Liver (tissue), 8 donors: ENCODE measurements at regions not wholly inside any gene's neighbourhood (a gene's known extent, or its start where the extent isn't known, plus 50 kb on each side); places are given as distances from the start of the nearest gene placed in this dataset.

ENCODE experiments used
- DNase-seq: peaks from one replicate; pipeline ENCODE4 v3.0.0-alpha.2; 2017; ENCODE audit warnings: low spot score
- H3K27ac ChIP-seq, 2 donors: one replicate each; pipeline ENCODE4 v1.7.0; 2013; ENCODE audit warnings: inconsistent platforms in 2 of 2, low read length in 2 of 2, control low read depth in 1 of 2, low read depth in 1 of 2, mild to moderate bottlenecking in 1 of 2
- H3K27me3 ChIP-seq, 4 donors: one replicate each; pipeline versions ENCODE4 v1.6.1 to v1.7.0; 2013; ENCODE audit warnings: low read length in 3 of 4, inconsistent platforms in 1 of 4, mild to moderate bottlenecking in 1 of 4, moderate library complexity in 1 of 4; ENCODE audit not compliant: control insufficient read depth in 4 of 4, insufficient read depth in 4 of 4
- H3K36me3 ChIP-seq, 4 donors: one replicate each; pipeline versions ENCODE4 v1.6.1 to v1.7.0; 2013; ENCODE audit warnings: low read length in 3 of 4, mild to moderate bottlenecking in 3 of 4, low read depth in 1 of 4, moderate library complexity in 1 of 4; ENCODE audit not compliant: control insufficient read depth in 4 of 4, insufficient read depth in 3 of 4
- H3K4me1 ChIP-seq, 4 donors: one replicate each; pipeline versions ENCODE4 v1.6.1 to v1.7.0; 2013; ENCODE audit warnings: low read length in 3 of 4, mild to moderate bottlenecking in 3 of 4, moderate library complexity in 1 of 4; ENCODE audit not compliant: control insufficient read depth in 4 of 4, insufficient read depth in 4 of 4
- H3K4me3 ChIP-seq, 3 donors: one replicate each; pipeline versions ENCODE4 v1.6.1 to v1.7.0; 2013; ENCODE audit warnings: low read length in 3 of 3, control low read depth in 1 of 3, low read depth in 1 of 3, mild to moderate bottlenecking in 1 of 3
- H3K9ac ChIP-seq, 2 donors: one replicate each; pipeline ENCODE4 v1.7.0; 2013; ENCODE audit warnings: low read length in 2 of 2, mild to moderate bottlenecking in 2 of 2, moderate library complexity in 2 of 2, control low read depth in 1 of 2, low read depth in 1 of 2
- H3K9me3 ChIP-seq, 4 donors: one replicate each; pipeline versions ENCODE4 v1.6.1 to v1.7.0; 2013; ENCODE audit warnings: low read length in 3 of 4; ENCODE audit not compliant: control insufficient read depth in 4 of 4
- EGR1 ChIP-seq, 2 donors: IDR thresholded peaks; 2 replicates each; pipeline ENCODE4 v1.6.1; 2016 to 2018; ENCODE audit warnings: antibody characterized with exemption in 2 of 2, low read depth in 2 of 2
- HNF4A ChIP-seq, 2 donors: conservative IDR thresholded peaks; 2 replicates each; pipeline ENCODE4 v1.6.1; 2016; ENCODE audit warnings: antibody characterized with exemption in 2 of 2, mild to moderate bottlenecking in 2 of 2
- HNF4G ChIP-seq: IDR thresholded peaks from 2 replicates; pipeline ENCODE4 v1.6.1; 2016; ENCODE audit warnings: antibody characterized with exemption
- JUND ChIP-seq, 2 donors: IDR thresholded peaks; 2 replicates each; pipeline ENCODE4 v1.6.1; 2016; ENCODE audit warnings: antibody characterized with exemption in 2 of 2
- NR2F2 ChIP-seq: IDR thresholded peaks from 2 replicates; pipeline ENCODE4 v1.6.1; 2016; ENCODE audit warnings: antibody characterized with exemption
- RAD21 ChIP-seq, 2 donors: IDR thresholded peaks; 2 replicates each; pipeline ENCODE4 v1.6.1; 2016; ENCODE audit warnings: antibody characterized with exemption in 2 of 2, mild to moderate bottlenecking in 2 of 2
- RXRA ChIP-seq, 2 donors: IDR thresholded peaks; 2 replicates each; pipeline ENCODE4 v1.6.1; 2017 to 2018; ENCODE audit warnings: antibody characterized with exemption in 2 of 2, mild to moderate bottlenecking in 1 of 2
- SP1 ChIP-seq: IDR thresholded peaks from 2 replicates; pipeline ENCODE4 v1.6.1; 2018; ENCODE audit warnings: antibody characterized with exemption, mild to moderate bottlenecking
- TAF1 ChIP-seq: conservative IDR thresholded peaks from 2 replicates; pipeline ENCODE4 v1.6.1; 2016; ENCODE audit warnings: antibody characterized with exemption, mild to moderate bottlenecking
- YY1 ChIP-seq: IDR thresholded peaks from 2 replicates; pipeline ENCODE4 v1.6.1; 2016; ENCODE audit warnings: antibody characterized with exemption, mild to moderate bottlenecking
- WGBS: extraction: QIAGEN DNeasy Blood & Tissue Kit; methylation state at CpG from one replicate; pipeline ENCODE4 v1.1.7; 2013; 5-methylcytosine and 5-hydroxymethylcytosine counted together
- TF ChIP-seq, protein P1 (sequence below): IDR thresholded peaks from 2 replicates; pipeline ENCODE4 v1.6.1; 2016; ENCODE audit warnings: antibody characterized with exemption
- TF ChIP-seq, protein P2 (sequence below): IDR thresholded peaks from 2 replicates; pipeline ENCODE4 v1.6.1; 2016; ENCODE audit warnings: antibody characterized with exemption
- TF ChIP-seq, protein P3 (sequence below): IDR thresholded peaks from 2 replicates; pipeline ENCODE4 v1.6.1; 2016; ENCODE audit warnings: antibody characterized with exemption, mild to moderate bottlenecking
- TF ChIP-seq, protein P4 (sequence below): fragments of 150-350 bp; IDR thresholded peaks from 2 replicates; pipeline ENCODE4 v1.5.1; 2017; ENCODE audit warnings: improper control_type of control experiment, low read depth, low read length; ENCODE audit not compliant: missing input control
- TF ChIP-seq, protein P5 (sequence below): IDR thresholded peaks from 2 replicates; pipeline ENCODE4 v1.6.1; 2016; ENCODE audit warnings: antibody characterized with exemption
- donor health status: healthy.
- donor health status: healthy.
- donor health status: healthy.
- donor health status: healthy.
- donor health status: healthy.

DNA sequence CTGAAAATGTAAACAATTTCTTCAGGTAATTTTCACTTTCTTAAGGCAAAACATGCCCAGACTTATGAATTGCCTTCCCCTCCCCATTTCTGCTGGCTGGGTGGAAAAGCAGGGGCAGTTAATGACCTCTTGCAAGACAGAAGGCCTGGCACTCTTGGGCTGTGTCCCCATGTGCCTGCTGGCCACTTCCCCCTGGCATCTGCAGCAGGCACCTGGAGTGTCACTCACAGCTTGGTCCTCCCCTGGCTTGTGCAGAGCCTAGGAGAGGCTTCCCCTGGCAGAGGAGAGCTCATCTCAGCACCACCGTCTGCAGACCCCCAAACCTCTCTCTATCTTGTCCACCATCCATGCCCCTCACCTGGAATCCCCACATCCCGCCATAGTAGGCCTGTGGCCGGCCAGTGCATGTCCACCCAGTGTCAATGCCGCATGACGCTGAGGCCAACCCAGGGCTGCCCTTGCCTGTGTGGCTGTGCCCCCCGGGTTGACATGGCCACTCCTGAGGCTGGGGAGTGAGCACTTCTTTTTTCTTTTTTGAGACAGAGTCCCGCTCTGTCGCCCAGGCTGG lies 83.5 kb upstream of the SLC22A23 start:
- TF ChIP-seq JUND (IDR thresholded peaks at IDR 0.05) (no peak), HNF4A (conservative IDR thresholded peaks at IDR 0.05) (no peak), EGR1 (IDR thresholded peaks at IDR 0.05; ENCODE audit: low read depth in 2 of 2) (no peak), RXRA (IDR thresholded peaks at IDR 0.05) (no peak), RAD21 (IDR thresholded peaks at IDR 0.05) (no peak)
- no peaks in the 10 kb centered on the region for H3K27me3 ChIP-seq
- no peaks in the 10 kb centered on the region for H3K9me3 ChIP-seq
- no peak overlapping the region for H3K4me3 ChIP-seq
- no peak overlapping the region for H3K9ac ChIP-seq
- H3K36me3 ChIP-seq: no peaks in the 10 kb centered on the region
- 94% methylated on average over 8 of the region's 8 CpGs for WGBS
- H3K27ac ChIP-seq: no peak overlapping the region
- no peaks in the 10 kb centered on the region for H3K4me1 ChIP-seq
- peak; percentile 20 for DNase-seq

DNA sequence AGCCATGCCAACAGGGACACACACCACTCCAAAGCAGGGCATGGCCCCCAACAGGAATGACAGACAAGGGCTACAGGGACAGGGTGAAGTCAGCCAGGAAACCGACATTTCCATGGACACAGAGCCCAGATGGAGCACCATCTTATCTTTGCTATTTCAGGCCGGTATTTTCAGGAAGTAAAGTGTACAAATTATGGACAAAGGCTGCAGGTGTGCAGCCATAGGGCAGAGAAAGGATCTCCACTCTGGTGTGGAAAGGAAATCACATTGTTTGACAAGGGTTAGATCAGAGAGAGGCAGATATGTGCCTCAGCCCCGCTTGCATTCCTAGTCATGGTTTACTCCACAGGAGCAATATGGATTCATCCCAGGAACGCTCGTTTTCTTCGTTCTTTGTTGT lies 81.7 kb upstream of the SLC22A23 start:
- Histone ChIP-seq H3K9ac (no peak overlapping the region), H3K9me3 (no peaks in the 10 kb centered on the region), H3K27me3 (no peaks in the 10 kb centered on the region), H3K4me3 (no peak overlapping the region), H3K36me3 (no peaks in the 10 kb centered on the region), H3K4me1 (no peaks in the 10 kb centered on the region), H3K27ac (no peak overlapping the region)
- peak; percentile 1 for DNase-seq
- 76% methylated on average over 6 of the region's 6 CpGs for WGBS
- TF ChIP-seq, protein P1, sequence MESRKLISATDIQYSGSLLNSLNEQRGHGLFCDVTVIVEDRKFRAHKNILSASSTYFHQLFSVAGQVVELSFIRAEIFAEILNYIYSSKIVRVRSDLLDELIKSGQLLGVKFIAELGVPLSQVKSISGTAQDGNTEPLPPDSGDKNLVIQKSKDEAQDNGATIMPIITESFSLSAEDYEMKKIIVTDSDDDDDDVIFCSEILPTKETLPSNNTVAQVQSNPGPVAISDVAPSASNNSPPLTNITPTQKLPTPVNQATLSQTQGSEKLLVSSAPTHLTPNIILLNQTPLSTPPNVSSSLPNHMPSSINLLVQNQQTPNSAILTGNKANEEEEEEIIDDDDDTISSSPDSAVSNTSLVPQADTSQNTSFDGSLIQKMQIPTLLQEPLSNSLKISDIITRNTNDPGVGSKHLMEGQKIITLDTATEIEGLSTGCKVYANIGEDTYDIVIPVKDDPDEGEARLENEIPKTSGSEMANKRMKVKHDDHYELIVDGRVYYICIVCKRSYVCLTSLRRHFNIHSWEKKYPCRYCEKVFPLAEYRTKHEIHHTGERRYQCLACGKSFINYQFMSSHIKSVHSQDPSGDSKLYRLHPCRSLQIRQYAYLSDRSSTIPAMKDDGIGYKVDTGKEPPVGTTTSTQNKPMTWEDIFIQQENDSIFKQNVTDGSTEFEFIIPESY: no peak
- TF ChIP-seq TAF1: no peak
- TF ChIP-seq HNF4A (conservative IDR thresholded peaks at IDR 0.05): no peak
- TF ChIP-seq RXRA (IDR thresholded peaks at IDR 0.05): no peak
- TF ChIP-seq, protein P2, sequence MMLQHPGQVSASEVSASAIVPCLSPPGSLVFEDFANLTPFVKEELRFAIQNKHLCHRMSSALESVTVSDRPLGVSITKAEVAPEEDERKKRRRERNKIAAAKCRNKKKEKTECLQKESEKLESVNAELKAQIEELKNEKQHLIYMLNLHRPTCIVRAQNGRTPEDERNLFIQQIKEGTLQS: no peak
- no peak for TF ChIP-seq HNF4G
- TF ChIP-seq JUND (IDR thresholded peaks at IDR 0.05): no peak
- no peak for TF ChIP-seq RAD21 (IDR thresholded peaks at IDR 0.05)
- TF ChIP-seq SP1: no peak
- TF ChIP-seq, protein P3, sequence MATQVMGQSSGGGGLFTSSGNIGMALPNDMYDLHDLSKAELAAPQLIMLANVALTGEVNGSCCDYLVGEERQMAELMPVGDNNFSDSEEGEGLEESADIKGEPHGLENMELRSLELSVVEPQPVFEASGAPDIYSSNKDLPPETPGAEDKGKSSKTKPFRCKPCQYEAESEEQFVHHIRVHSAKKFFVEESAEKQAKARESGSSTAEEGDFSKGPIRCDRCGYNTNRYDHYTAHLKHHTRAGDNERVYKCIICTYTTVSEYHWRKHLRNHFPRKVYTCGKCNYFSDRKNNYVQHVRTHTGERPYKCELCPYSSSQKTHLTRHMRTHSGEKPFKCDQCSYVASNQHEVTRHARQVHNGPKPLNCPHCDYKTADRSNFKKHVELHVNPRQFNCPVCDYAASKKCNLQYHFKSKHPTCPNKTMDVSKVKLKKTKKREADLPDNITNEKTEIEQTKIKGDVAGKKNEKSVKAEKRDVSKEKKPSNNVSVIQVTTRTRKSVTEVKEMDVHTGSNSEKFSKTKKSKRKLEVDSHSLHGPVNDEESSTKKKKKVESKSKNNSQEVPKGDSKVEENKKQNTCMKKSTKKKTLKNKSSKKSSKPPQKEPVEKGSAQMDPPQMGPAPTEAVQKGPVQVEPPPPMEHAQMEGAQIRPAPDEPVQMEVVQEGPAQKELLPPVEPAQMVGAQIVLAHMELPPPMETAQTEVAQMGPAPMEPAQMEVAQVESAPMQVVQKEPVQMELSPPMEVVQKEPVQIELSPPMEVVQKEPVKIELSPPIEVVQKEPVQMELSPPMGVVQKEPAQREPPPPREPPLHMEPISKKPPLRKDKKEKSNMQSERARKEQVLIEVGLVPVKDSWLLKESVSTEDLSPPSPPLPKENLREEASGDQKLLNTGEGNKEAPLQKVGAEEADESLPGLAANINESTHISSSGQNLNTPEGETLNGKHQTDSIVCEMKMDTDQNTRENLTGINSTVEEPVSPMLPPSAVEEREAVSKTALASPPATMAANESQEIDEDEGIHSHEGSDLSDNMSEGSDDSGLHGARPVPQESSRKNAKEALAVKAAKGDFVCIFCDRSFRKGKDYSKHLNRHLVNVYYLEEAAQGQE: no peak
- no peak for TF ChIP-seq NR2F2

DNA sequence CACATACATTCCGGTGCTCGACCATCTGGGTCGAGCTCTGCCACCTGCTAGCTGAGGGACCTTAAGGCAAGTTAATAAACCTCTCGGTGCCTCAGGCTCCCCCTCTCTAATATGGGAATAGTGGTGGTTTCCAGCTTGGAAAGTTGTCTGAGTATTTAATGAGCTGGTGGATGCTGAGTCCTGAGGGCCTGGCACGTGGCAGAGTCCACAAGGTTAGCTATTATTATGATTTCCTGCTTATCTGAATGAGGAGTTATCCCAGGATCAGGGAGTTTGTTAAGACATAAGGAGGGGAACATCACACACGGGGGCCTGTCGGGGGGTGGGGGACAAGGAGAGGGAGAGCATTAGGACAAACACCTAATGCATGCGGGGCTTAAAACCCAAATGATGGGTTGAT lies 80.1 kb upstream of the SLC22A23 start:
- Histone ChIP-seq H3K4me3 (no peak overlapping the region), H3K36me3 (no peaks in the 10 kb centered on the region), H3K9me3 (no peaks in the 10 kb centered on the region), H3K4me1 (no peaks in the 10 kb centered on the region), H3K27me3 (no peaks in the 10 kb centered on the region), H3K27ac (no peak overlapping the region), H3K9ac (no peak overlapping the region)
- WGBS: 85% methylated on average over 8 of the region's 8 CpGs
- DNase-seq: peak; percentile 4
- TF ChIP-seq EGR1 (IDR thresholded peaks at IDR 0.05; ENCODE audit: low read depth in 2 of 2) (no peak), SP1 (no peak), YY1 (no peak), TAF1 (no peak), JUND (IDR thresholded peaks at IDR 0.05) (no peak), NR2F2 (no peak), RXRA (IDR thresholded peaks at IDR 0.05) (no peak)
- TF ChIP-seq, protein P2: no peak
- TF ChIP-seq, protein P4, sequence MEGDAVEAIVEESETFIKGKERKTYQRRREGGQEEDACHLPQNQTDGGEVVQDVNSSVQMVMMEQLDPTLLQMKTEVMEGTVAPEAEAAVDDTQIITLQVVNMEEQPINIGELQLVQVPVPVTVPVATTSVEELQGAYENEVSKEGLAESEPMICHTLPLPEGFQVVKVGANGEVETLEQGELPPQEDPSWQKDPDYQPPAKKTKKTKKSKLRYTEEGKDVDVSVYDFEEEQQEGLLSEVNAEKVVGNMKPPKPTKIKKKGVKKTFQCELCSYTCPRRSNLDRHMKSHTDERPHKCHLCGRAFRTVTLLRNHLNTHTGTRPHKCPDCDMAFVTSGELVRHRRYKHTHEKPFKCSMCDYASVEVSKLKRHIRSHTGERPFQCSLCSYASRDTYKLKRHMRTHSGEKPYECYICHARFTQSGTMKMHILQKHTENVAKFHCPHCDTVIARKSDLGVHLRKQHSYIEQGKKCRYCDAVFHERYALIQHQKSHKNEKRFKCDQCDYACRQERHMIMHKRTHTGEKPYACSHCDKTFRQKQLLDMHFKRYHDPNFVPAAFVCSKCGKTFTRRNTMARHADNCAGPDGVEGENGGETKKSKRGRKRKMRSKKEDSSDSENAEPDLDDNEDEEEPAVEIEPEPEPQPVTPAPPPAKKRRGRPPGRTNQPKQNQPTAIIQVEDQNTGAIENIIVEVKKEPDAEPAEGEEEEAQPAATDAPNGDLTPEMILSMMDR: no peak
- TF ChIP-seq, protein P3: no peak
- TF ChIP-seq, protein P5, sequence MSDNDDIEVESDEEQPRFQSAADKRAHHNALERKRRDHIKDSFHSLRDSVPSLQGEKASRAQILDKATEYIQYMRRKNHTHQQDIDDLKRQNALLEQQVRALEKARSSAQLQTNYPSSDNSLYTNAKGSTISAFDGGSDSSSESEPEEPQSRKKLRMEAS: no peak
